ENCODE measurements at regions not wholly inside any gene's neighbourhood (a gene's known extent, or its start where the extent isn't known, plus 50 kb on each side); places are given as distances from the start of the nearest gene placed in this dataset.
"Not testable (repeated sequence)": the region's sequence is repeated elsewhere in the genome, so short reads cannot be mapped to it uniquely, and the experiment has no call there.

GRCh38 chr7:156051884-156052283 is 239.6 kb upstream of the SHH start:
- no peak for DNase-seq

DNA sequence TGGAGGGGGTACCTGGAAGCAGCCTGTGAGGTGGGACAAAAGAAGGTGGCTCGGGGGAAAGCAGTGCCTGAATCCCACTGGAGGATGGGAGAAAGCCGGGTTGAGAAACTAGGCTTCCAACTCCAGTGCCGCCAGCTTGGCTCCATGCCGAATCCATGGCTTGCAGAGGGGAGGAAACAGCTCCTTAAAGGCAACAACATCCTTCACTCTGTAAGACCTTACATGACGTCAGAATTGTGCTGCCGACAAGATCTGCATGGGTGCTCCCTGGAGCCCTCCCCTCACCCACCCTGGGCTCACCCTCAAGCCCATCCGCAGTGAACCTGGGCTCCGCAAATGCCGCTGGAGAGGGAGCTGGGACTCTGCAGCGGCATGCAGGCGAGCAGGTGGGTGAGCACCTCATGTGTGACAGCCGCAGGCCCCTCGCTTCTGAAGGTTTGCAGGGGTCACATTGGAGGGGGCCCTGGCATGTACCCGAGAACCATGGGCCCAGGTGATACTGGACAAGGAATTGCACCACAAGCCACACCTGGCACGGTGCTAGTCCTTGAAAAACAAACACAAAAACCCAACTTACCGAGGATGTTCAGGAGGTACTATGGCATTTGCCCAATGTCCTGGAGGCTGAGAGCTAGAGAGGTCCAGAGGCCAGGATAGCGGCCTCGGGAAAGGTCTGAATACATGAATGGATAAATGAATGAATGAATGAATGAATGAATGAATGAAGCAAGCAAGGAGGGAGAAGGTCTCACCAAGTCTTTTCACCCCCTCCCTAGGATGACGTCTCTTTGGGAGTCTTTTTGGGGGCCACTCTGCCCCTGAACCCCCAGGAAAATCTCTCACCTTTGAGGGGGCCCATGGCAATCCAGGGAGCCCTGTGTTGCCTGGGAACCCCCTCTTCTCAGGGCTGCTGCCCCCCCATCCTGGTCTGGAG is 238.6 kb upstream of the SHH start:
- DNase-seq = no peak

- no peak for DNase-seq
Measured at GRCh38 chr7:156049366-156049765, 237.1 kb upstream of the SHH start.

DNA sequence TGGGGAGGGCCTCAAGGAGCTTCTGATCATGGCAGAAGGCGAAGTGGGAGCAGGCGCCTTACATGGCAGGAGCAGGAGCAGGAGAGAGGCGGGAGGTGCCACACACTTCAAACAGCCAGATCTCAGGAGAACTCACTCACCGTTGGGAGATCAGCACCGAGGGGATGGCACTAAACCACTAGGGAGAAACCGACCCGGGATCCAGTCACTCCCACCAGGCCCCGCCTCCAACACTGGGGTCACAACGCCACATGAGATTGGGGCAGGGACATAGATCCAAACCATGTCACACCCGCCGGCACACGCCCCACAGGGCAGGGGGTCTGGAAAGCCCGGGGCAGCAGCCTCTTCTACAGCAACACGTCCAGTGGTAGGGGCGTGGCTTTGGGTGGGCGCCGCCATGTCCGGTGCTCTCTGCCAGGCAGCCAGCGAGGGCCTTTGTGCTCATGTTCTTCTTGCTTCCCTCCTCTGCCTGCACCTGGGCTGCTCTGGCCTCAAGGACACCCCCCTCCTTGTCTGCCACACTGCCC is 233.8 kb upstream of the SHH start:
- DNase-seq = no peak

DNA sequence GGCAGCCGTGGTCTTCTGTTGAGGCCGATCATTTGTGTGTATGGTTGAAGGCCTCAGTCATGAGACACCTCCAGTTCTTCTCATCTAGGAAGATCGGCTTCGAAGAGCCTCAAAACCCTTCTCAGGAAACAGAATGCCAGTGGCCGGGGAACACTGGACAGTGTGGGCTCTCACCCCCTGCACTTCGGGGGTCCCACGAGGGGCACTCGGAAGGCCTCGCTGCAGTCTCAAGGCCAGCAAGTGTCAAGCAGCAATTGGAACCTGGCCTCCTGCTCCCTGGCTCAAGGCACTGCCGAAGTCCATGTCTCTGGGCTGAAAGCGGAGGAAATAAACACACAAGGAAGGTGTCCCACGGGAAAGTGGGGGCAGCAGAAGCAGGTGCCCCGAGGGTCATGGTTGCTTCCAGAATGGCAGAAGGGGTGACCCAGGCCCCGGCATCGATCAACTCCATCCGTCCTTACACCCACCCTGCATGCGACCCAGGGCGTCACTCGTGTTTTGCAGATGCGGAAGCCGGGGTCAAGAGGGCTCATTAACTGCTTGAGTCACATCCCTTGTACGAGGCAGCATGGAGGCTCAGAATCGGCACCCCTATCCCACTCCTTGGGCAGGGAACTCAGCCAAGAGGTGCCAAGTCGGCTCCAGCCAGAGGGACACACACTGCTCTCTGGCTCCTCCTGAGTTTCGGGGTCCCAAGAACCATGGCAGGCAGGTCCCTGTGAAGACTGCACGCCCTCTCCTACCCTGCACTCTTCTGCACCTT is 231.3 kb upstream of the SHH start:
- no peak for DNase-seq

DNA sequence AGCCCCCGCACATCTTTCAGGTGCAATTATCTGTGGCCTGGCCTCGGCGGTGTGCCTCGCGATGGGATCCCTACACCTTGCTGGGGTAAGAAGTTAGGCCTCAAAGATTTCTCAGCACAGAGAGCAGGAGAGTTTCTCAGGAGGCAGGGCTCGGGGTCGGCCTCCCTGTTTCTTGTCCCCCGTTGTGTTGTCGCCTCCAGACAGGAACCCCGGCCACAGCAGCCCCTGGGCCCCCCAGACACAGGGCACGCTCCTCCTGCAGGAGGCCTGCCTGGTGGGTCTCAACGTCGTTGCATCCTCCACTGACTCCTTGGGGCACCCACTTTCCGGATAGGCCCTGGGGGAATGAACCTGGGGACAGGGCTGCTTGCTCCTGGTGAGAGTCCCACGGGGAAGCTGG is 229.1 kb upstream of the SHH start:
- DNase-seq = no peak

GRCh38 chr7:156039971-156040677 is 227.9 kb upstream of the SHH start:
- no peak for DNase-seq

DNA sequence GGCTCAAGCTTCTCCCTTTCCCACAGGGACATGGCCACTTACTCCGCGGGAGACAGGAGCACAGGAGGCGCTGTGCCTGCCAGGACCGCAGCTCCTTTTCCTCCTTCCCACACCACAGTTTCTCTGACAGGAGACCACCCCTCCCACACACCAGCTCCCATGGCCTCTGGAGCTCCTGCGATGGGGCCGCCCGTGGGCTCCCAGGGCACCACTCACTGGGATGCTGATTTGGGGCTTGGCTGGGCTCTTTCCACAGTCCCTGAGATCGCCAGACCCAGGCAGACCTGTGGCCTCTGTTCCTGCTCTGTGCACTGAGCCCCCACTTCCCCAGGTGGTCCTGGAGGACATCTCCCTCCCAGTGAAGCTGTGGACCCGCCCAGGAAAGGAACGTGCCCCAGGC is 226.9 kb upstream of the SHH start:
- no peak for DNase-seq

- DNase-seq = no peak
Measured at GRCh38 chr7:156038345-156038744, 226.1 kb upstream of the SHH start.

DNA sequence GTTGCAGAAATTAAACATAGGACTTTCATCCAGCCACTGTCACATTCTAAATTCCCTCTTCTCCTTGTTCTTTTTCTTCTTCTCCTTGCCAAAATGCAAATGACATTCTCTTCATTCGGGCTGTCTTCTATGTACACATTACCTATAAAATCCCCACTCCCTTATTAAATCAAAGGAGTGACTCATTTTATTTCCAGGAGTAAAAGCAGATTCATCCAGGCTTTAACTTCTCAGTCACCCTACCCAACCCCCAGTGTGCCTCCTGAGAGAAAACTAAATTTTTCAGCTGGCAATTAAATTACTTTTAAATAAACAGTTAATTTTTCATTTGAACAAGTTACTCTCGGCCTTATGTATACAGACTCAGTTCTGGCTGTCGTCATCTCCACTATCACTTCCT is 223.9 kb upstream of the SHH start:
- DNase-seq = no peak

DNA sequence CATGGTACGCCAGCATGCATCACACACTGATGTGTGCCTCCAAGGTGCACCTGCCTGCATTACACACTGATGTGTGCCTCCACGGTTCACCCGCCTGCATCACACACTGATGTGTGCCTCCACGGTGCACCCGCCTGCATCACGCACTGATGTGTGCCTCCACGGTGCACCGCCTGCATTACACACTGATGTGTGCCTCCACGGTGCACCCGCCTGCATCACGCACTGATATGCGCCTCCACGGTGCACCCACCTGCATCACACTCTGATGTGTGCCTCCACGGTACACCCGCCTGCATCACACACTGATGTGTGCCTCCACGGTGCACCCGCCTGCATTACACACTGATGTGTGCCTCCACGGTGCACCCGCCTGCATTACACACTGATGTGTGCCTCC is 223.1 kb upstream of the SHH start:
- not testable (repeated sequence) for DNase-seq

GRCh38 chr7:156034397-156034796 is 222.1 kb upstream of the SHH start:
- DNase-seq = no peak

- no peak for DNase-seq
Measured at GRCh38 chr7:156032973-156033372, 220.7 kb upstream of the SHH start.

DNA sequence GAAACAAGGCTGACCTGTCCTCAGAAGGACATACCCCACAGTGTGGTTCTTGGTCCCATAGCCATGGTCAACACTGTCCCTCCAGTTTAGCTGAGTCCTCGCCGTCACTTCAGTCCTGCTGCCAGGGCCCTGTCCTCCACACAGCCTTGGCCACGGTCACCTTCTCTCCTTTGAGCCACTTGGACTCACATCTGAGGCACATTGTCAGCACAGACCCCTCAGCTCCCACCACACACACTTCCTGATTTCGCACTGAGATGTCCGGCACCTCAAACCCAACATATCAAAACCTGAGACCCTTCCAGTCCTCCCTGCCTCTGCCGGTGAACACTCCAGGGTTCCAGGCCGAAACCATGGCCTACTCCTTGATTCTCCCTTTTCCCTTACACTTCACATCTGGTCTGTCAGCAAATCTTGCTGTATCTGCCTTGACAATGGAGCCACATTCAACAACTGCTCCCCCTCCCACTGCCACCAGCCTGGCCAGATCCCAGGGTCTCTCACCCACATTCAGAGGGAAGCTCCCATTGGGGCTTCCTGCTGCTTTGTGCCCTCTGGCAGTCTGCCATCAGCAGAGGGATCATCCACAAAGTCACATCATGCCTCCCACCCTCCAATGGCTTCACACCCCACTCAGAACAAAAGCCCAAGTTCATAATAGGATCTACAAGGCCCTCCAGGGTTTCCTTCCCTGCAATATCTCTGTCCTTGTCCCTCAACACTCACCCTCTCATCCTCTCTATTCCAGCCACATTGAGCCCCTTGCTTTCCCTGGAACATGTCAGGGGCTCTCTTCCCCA is 219.6 kb upstream of the SHH start:
- DNase-seq = no peak

DNA sequence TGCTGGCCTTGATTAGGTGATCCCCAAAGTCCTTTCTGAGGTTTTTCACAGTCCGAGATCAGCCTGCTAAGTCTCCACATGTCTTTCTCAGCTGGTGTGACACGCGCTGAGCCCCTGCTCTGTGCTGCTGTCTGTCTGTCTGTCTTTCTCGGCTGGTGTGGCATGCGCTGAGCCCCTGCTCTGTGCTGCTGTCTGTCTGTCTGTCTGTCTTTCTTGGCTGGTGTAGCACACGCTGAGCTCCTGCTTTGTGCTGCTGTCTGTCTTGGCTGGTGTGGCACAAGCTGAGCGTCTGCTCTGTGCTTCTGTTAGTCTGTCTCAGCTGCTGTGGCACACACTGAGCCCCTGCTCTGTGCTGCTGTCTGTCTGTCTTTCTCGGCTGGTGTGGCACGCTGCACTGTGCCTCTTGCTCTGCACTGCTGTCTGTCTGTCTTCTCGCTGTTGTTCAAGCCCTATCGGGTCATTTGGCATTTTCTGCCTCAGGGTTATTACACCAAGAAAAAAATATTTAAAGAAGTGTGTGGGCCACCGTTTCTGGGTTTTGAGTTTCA is 217.3 kb upstream of the SHH start:
- no peak for DNase-seq

- DNase-seq = no peak
Measured at GRCh38 chr7:156028521-156028920, 216.3 kb upstream of the SHH start.

DNA sequence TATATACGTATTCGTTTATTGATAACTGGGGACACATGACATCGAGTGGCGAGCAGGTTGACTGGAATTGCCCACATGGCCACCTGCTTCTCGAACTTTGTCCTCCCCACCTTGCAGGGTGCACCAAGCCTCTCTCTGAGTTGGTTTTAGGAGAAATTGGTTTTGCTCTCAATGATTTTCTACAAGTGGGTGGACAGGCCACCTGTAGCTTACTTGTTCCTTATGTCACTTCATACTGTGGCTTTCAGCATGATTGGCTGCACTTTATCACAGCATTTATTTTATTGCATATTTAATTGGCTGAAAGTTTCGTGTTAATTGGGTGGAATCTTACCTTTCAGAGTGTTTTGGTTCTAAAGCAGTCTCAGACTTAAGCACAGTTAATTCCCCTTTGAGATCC is 215.6 kb upstream of the SHH start:
- no peak for DNase-seq

DNA sequence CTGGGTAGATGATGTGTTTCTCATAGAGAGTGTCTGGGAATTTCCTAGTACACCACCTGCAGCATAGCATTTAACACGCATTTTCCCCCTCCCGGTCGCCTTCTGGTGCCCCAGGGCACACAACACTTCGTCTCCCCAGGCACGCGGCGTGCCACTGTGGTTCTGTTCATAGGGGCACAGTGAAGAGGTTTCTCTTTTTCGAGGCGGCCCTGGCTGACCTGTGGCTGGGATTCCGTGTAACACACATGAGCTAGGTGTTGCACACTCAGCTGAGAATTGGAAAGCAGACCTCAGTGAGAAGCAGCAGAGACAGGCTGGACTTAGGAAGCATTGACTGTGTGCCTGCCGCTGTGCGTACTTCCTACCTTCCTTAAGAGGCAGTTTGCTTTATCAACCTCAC is 214.3 kb upstream of the SHH start:
- DNase-seq = no peak

DNA sequence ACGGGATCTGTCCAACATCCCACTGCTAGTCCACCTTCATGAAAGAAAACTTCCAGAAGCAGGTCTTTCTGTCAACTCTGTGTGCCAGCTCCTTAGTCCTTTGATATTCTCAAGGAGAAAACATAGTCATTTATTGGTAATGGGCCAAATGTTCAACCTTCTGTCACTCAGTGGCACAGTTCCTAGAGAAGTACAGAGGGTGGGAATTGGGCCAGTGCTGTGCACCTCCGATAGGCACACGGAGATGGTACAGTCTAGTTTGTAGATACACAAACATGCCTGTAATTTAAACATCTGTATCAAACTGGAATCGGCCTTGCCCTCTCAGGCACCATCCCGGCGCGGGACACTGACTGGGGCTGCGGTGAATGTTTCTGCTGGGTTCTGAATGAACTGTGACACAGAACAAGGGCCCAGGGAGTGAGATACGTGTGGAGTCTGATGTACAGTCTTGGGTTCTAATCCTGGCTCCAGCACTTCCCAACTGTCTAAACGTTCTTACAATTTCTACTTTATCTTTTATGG is 213.9 kb upstream of the SHH start:
- DNase-seq = no peak

DNA sequence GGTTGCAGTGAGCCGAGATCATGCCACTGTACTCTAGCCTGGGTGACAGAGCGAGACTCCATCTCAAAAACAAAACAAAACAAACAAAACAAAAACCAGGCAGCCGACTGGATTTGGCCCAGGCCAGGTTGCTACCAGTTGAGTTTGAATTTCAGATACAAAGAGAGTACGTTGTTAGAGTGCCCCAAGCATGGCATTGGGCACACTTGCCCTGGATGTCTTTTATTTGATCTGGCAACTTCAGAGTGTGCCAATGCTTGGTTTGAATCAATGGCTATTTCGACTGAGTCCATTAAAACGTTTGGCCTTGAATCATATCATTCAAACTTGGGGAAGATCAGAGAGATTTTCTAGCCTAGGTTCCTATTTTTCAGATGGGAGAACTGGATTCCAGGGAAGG is 213.4 kb upstream of the SHH start:
- DNase-seq = no peak

DNA sequence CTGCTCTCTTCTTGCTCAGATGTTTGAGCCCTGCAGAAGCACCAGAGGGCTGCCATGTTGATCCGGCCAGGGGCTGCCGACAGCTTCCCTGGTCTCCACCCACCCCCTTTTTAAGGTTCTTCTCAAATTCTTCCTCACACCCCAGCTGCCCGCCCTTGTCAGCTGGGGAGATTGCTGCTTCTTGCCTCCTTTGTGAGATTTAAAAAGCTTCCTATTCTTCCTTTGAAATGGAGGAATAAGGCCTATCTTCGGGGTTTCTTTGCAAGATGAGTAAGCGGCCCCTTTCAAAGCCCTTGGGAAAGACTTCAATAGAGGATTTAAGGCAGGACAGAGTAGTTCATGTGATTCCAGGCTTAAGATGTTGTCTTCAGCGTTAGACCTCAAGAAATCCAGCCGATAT is 211.9 kb upstream of the SHH start:
- no peak for DNase-seq

All from activated naive CD4-positive, alpha-beta T cell treated with anti-CD3 and anti-CD28 coated beads, Interleukin-2, amount 50 U/mL, for 16 hours (primary cell).